NCI-H69 (cell line): ENCODE measurements at regions not wholly inside any gene's neighbourhood (a gene's known extent, or its start where the extent isn't known, plus 50 kb on each side); places are given as distances from the start of the nearest gene placed in this dataset.
A peak's percentile ranks its signal among the peaks of the same experiment; 100 is the strongest.

Experiments
- DNase-seq: peaks from one replicate; lab custom pipeline; 2025; lab: John Stamatoyannopoulos, UW

GRCh38 chr18:44062345-44062744, 618.3 kb upstream of the SETBP1 start:
- no peak for DNase-seq

- DNase-seq, result peak; percentile 24
These were observed 615.5 kb upstream of the SETBP1 start for GRCh38 chr18:44065206-44065605.

- DNase-seq, result peak; percentile 41
These were observed 614.1 kb upstream of the SETBP1 start for GRCh38 chr18:44066541-44066940.

- peak; percentile 42 for DNase-seq
These were observed 613.5 kb upstream of the SETBP1 start for GRCh38 chr18:44067186-44067585.

- no peak for DNase-seq
These were observed 605.6 kb upstream of the SETBP1 start for GRCh38 chr18:44075038-44075437.

GRCh38 chr18:44079606-44080005, 601.1 kb upstream of the SETBP1 start:
- no peak for DNase-seq

- DNase-seq, result peak; percentile 67
These were observed 600.6 kb upstream of the SETBP1 start for GRCh38 chr18:44080054-44080453.

GRCh38 chr18:44089732-44090131, 591.0 kb upstream of the SETBP1 start:
- no peak for DNase-seq

GRCh38 chr18:44090453-44090852, 590.2 kb upstream of the SETBP1 start:
- no peak for DNase-seq

- no peak for DNase-seq
These were observed 587.4 kb upstream of the SETBP1 start for GRCh38 chr18:44093253-44093652.

- DNase-seq, result no peak
These were observed 584.7 kb upstream of the SETBP1 start for GRCh38 chr18:44096016-44096415.

GRCh38 chr18:44098551-44099098, 582.1 kb upstream of the SETBP1 start:
- DNase-seq, result peak; percentile 58

- DNase-seq, result no peak
These were observed 573.5 kb upstream of the SETBP1 start for GRCh38 chr18:44107187-44107586.

- DNase-seq, result no peak
These were observed 569.4 kb upstream of the SETBP1 start for GRCh38 chr18:44111337-44111736.

GRCh38 chr18:44117821-44118220, 562.9 kb upstream of the SETBP1 start:
- no peak for DNase-seq

GRCh38 chr18:44119607-44120006, 561.1 kb upstream of the SETBP1 start:
- DNase-seq, result no peak

GRCh38 chr18:44123743-44124142, 556.9 kb upstream of the SETBP1 start:
- no peak for DNase-seq

- no peak for DNase-seq
These were observed 555.2 kb upstream of the SETBP1 start for GRCh38 chr18:44125446-44125845.

GRCh38 chr18:44126598-44126997, 554.1 kb upstream of the SETBP1 start:
- DNase-seq, result no peak

GRCh38 chr18:44128365-44128764, 552.3 kb upstream of the SETBP1 start:
- peak; percentile 30 for DNase-seq

- DNase-seq, result peak; percentile 98
These were observed 550.2 kb upstream of the SETBP1 start for GRCh38 chr18:44130376-44130942.

- DNase-seq, result no peak
These were observed 547.2 kb upstream of the SETBP1 start for GRCh38 chr18:44133483-44133882.

GRCh38 chr18:44134447-44134846, 546.2 kb upstream of the SETBP1 start:
- DNase-seq, result no peak

GRCh38 chr18:44135741-44136140, 544.9 kb upstream of the SETBP1 start:
- DNase-seq, result no peak
